ENCODE measurements at regions not wholly inside any gene's neighbourhood (a gene's known extent, or its start where the extent isn't known, plus 50 kb on each side); places are given as distances from the start of the nearest gene placed in this dataset.
"Not testable (repeated sequence)": the region's sequence is repeated elsewhere in the genome, so short reads cannot be mapped to it uniquely, and the experiment has no call there.

DNA sequence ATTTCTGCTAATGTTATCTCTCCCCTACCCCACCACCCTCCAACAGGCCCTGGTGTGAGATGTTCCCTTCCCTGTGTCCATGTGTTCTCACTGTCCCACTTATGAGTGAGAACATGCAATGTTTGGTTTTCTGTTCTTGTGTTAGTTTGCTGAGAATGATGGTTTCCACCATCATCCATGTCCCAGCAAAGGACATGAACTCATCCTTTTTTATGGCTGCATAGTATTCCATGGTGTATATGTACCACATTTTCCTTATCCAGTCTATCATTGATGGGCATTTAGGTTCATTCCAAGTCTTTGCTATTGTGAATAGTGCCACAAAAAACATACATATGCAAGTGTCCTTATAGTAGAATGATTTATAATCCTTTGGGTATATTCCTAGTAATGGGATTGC is 104.5 kb downstream of the ZNF33B start:
- DNase-seq: not testable (repeated sequence)

DNA sequence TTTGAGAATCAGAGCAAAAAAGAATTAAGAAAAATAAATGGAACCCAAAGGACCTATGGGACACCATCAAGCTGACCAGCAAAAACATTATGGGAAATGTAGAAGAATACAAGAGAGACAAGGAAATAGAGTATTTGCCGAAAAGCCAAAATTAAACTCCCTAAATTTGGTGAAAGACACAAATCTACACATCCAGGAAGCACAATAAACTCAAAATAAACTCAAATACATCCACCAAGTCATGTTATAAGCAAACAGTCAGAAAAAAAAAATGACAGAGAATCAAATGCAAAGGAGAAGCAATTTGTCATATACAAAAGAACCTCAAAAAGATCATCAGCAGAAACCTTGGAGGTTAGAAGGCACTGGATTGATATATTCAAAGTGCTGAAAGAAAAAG is 105.4 kb downstream of the ZNF33B start:
- no peak for DNase-seq

DNA sequence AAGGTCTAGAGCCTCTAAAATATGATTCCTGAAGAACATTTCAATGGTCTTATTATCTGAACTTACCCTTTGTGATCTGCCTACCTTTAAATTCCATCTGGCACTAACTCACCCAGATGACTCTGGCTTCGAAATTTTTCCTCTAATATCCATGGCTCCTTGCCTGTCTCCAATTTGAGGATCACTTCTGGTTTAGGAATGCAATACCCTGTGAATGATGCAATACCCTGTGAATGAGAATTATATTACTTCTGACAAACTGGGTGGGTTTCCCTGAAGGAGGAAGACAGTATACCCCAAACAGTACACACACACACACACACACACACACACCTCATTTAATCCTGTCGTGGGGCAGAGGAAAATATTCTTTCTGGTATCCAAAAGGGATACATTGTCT is 115.3 kb downstream of the ZNF33B start:
- no peak for DNase-seq

DNA sequence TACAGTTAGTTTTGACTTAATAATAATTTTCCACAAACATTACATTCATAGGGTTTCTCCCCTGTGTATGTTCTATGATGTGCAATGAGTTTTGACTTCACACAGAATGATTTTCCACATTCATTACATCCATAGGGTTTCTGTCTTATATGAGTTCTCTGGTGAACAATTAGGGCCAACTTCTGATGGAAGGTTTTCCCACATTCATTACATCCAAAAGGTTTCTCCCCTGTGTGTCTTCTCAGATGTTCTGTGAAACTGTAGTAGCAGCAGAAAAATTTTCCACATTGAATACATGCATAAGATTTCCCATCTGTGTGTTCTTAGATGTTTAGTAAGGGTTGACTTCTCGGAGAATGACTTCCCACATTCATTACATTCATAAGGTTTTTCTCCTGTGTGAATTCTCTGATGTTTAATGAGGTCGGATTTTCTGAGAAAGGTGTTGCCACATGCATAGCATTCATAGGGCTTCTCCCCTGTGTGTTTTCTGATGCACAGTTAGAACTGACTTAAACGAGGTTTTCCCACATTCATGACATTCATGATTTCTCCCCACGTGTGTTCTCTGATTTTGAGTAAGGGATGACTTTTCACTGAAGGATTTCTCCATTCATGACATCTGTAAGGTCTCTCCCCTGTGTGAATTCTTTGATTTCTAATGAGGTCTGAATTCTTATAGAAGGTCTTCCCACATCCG is 118.5 kb downstream of the ZNF33B start:
- no peak for DNase-seq

DNA sequence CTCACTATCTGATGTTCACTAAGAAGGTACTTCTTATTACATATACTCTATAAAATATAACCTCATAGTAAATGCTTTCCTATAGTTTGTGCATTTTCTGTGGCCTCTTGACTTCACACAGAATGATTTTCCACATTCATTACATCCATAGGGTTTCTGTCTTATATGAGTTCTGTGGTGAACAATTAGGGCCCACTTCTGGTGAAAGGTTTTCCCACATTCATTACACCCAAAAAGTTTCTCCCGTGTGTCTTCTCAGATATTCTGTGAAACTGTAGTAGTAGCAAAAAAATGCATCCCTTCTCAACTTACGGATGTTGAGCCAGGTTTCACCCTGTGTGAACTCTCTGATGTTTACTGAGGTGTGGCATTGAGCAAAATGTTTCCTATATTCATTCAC is 119.3 kb downstream of the ZNF33B start:
- DNase-seq: no peak

DNA sequence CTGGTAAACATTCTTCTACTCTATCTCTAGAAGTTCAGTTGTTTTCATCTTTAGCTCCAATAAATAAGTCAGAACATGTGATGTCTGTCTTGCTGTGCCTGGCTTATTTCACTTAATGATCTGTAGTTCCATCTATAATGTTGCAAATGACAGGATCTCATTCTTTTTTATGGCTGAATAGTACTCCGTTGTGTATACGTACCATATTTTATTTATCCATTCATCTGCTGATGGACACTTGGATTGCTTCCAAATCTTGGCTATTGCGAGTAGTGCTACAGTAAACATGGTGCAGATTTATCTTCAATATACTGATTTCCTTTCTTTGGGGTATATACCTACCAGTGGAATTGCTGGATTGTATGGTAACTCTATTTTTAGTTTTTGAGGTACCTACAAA is 124.4 kb downstream of the ZNF33B start:
- DNase-seq: no peak

DNA sequence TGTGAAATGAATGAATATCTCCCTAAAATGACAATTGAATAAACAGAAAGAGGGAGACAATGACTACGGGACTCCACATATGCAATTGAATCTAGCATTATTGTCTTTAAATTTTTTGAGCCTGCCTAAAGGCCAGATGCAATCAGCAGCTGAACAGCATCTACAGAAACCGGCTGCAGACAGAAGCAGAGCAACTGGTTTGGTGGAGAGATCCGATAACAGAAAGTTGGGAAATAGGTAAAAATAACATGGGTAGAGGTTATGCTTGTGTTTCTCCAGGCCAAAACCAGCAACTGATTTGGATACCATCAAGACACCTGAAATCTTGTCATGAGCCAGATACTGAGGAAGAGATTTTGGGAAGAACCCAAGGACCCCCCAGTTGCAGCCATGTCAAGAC is 146.6 kb downstream of the ZNF33B start:
- no peak for DNase-seq

DNA sequence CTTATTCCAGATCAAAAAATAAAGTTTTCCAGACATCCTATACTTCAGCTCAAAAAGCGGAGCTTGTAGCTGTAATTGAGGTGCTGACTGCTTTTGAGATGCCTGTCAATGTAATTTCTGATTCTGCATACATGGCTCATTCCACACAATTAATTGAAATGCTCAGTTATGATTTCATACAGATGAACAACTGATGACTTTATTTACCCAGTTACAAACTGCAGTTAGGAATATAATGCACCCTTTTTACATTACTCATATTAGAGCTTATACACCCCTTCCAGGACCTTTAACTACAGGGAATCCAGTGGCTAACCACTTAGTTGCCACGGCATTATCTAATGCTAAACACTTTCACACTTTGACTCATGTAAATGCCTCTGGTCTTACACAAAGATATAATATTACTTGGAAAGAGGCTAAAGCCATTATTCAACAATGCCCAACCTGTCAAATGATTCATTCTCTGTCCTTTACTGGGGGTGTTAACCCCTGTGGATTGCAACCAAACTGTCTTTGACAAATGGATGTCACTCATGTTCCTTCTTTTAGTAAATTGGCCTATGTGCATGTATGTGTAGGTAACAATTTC is 147.3 kb downstream of the ZNF33B start:
- no peak for DNase-seq

DNA sequence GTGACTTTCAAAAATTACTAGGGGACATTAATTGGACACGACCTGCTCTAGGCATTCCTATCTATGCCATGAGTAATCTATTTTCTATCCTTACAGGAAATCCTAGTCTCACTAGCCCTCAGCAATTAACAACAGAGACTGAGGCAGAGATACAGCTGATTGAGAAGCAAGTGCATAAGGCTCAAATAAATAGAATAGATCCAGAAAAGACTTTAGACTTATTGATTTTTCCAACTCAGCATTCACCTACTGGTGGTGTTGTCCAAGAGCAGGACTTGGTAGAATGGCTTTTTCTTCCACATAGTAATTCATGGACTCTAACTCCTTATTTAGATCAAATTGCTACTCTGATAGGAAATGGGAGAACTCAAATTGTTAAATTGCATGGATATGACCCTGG is 148.0 kb downstream of the ZNF33B start:
- DNase-seq: no peak

DNA sequence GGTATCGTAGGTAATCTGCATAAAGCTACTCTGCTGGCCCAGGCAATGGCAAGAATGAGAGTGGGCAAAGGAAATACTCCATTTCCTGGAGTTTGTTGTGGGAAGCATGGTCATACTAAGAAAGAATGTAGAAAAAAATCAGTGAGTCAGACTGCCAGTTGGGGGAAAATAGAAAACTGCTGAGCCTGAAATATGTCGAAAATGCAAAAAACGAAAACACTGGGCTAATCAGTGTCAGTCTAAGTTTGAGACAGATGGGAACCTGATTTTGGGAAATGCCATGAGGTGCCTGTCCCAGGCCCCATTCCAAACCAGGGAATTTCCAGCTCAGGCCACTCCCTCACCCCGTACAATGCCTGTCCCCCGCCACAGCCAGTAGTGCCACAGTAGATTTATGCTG is 150.0 kb downstream of the ZNF33B start:
- no peak for DNase-seq

DNA sequence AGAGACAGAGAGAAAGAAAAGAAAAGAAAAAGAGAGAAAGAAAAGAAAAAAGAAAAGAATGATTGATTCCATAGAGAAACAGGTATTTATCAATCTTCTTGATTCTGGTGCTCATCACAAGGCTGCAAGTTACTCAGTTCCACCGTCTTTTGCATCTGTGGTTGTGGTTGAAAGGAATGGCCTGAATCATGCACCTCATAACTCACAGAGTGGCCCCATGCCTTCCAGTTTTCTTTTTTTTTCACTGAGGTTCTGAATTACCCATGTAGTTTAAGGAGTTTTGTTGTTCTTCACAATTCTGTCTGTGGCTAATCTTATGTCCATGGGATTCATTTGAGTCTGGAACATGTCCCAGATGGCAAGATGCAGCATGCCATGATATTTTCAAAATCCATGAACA is 156.0 kb downstream of the ZNF33B start:
- no peak for DNase-seq

DNA sequence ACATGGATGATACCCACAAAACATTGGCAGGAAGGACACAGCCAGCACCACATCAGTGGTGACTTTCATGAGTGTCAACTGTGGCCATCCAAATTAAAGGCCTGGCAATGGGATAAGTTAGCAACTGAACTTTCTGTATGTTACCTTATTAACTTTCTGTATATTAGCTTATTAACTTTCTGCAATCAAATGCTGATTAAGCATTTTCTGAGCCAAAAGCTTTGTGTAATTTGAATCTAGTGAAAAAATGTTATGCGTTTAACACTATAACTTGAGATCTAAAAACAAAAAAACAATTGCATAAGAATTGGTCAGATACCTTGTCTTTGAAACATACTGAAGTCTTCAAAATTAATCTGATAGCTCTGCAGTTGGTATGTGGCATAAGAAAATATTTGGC is 159.3 kb downstream of the ZNF33B start:
- no peak for DNase-seq

DNA sequence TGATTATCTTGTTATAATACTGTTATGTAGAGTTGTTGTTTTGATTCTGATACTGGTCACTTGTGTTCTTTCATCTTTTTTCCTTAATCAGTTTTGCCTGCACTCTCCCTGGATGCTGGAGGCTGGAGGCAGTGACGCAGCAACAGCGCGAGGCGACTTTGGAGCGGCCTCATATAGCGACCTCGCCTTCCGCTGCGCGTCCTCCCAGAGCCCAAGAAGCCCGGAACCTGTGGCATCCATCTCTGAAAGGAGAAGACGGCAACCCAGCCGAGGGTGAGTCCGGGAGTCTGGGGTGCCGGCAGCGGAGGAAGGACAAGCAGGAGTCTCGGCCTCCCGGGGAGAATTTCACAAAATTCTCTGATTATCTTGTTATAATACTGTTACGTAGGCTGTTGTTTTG is 161.2 kb downstream of the ZNF33B start:
- no peak for DNase-seq

DNA sequence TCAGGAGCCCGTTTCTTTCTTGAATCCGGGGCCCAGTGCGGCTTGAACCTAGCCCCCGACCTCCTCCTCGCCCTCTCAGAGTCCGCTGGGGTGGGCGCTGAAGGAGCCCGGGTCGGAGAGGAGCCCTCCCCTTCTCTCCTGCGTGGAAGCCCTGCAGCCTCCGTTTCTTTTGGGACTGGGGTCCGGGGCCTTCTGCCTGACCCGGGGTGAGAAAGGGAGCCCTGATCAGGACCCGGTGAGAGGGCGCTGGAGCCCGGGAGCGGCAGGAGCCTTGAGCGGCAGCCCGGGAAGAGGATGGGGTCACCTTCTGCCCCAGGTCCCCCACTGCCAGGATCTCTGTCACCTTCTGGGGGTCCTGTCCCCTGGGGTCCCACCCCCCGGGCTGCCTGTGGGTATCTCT is 162.3 kb downstream of the ZNF33B start:
- no peak for DNase-seq

DNA sequence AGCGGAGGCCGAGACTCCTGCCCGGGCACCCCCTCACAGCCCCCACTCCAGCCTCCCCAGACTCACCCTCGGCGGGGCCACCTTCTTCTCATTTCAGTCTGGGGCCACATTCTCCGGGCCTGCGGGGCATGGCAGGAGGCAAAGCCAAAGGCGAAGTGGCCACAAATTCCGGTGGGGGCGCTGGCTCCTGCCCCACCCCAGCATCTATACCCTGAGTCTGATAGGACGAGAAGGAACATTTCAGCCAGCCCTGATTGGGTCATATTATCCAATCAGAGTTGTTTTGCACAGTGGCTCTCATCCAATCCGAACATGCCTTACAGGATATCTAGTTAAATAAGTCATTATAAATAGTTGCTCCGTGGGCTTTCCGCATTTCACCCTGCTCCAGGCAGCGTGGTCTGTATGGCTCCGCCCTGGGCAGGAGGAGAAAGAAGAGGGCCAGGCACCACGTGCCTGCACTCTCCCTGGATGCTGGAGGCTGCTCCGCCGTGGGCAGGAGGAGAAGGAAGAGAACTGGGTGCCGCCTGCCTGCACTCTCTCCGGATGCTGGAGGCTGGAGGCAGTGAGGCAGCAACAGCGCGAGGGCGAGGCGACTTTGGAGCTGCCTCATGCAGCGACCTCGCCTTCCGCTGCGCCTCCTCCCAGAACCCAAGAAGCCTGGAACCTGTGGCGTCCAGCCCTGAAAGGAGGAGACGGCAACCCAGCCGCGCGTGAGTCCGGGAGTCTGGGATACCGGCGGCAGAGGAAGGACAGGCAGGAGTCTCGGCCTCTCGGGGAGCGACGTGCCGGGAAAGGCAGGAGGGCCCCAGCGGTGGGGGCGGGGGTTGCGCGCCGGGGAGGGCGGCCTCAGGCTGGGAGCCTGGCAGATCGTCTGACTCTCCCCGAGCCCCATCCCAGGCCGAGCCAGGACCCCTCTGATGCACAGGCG is 162.9 kb downstream of the ZNF33B start:
- DNase-seq: no peak

DNA sequence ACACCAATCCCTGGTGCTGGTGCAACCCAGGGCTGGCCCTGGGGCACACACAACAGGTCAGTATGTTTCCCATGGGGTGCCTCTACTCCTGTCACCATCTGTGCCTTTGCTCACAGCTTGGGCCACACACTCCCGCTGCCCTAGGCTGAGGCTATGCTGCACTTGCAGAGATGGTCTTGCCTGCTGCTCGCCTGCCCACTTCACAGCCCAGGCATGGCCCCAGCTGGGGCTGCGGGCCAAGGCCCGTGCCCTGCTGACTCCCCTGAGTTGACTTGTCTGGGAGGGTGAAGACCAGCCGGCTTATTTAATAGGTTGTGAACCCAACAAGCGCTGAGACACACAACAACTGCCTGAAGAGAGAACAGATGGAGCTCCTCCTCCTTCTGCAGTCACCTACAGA is 184.1 kb downstream of the ZNF33B start:
- DNase-seq: no peak

DNA sequence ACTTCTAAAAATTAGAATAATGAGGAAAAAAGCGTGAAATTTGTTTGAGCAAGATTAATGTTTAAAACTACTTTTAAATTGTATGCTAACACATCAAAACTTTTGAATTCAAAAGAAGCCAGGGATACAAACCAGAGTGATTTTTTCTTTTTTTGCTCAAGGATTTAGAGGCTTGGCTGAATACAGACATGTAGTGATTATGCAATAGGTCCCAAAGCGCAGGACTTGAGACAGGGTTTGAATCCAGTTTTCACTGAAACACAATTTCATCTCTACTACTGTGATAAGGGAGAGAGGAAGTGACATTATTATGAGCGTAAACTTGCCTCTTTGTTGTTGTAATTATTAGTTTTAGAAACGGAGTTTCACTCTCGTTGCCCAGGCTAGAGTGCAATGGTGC is 207.3 kb downstream of the ZNF33B start:
- no peak for DNase-seq

DNA sequence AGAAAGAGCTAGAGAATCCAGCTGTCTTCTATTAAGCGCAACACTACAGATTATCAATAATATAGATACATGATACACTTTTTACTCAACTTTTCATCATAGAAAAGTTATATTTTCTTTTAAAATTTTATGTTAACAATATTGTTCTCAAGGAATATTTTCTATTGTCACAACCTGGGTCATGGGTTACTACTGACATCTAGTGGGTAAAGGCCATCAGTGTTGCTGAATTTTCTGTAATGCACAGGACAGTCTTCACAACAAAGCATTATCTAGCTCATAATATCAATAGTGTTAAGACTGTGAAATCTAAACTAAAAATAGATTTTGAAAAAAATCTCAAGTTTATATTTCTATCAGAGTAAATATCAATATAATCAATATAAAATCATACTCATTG is 209.8 kb downstream of the ZNF33B start:
- no peak for DNase-seq

DNA sequence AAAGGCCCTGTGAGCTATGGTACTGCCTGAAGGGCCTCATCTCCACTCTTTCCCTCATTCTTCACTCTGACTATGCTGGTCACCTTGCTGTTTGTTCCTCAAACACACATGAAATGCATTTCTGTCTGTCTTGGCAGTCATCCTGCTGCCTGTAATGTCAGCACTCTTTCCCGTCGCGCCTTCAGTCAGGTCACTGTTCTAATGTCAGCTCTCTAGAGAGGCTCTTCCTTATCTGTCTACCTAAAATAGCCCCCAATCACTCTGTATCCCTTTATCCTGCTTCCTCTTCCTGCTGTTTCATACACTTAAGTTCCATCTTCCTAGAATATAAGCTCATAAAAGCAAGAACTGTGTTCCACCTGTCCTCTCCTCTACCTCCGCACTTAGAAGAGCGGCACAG is 215.5 kb downstream of the ZNF33B start:
- DNase-seq: no peak

DNA sequence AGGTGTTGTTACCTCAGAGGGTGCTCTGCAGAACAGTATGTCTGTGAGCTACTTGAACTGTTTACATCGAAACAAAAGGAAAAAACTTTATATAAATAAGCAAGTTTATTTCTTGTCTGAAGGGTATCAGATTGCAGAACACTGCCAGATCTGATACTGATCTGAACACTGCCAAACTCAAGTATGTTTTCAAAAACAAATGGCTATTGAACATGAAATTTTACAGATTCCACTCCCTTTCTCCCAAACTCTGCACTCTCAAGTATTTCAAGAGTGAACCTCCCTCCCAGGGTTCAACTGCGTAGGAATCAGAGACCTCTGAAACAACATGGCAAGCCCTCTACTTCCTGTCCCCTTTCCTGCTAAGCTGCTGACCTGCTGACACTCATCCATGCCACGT is 216.6 kb downstream of the ZNF33B start:
- no peak for DNase-seq

DNA sequence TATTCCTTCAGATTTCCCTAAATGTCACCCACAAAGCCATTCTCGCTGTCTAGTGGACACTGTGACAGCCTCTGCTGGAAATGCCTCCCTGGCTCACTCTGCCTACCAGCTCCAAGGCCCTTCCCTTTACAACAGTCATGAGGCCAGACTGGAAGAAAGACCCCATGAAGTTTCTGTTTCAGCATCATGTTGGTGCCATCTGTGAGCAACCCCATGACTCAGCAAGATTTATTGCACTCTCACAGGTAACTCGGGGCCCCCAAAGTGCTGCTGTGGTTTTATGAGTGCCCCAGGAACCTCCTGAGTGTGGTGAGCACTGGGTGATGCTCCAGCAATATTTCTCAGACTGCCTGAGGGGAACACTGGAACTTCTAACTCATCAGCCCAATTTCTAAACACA is 218.6 kb downstream of the ZNF33B start:
- DNase-seq: no peak

DNA sequence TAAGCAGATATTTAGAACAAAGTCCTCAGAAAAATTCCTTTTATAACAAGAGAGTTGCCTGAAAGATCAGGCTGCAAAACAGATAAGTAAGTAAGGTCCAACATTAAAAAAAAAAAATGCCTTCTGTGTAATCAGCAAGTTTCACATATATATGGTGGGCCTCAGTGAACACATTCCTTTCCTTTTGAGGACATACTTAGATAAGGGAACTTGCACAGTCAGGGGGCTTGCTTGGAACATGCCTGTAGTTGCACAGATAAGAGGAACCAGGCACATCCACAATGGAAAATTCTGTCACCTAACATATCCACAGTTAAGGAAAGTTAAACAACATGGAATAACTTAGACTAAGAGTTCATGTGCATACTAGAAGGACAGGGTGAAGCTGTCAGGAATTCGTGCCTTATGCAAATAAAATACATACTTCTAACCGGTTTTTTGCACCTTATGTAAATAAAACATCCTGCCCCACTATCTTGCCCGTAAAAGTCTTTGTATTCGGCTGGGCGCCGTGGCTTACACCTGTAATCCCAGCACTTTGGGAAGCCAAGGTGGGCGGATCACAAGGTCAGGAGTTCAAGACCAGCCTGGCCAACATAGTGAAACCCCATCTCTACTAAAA is 257.3 kb downstream of the ZNF33B start:
- DNase-seq: no peak
